Mesothelial cell of epicardium (in vitro differentiated cells): ENCODE measurements at regions not wholly inside any gene's neighbourhood (a gene's known extent, or its start where the extent isn't known, plus 50 kb on each side); places are given as distances from the start of the nearest gene placed in this dataset.

Experiments
- DNase-seq, 2 experiments: peaks; one replicate each; pipeline ENCODE4 v3.0.0; 2021; ENCODE audit warnings: low spot score in 2 of 2; ENCODE audit not compliant: unreplicated experiment in 2 of 2
- H3K27ac Mint-ChIP-seq: 2 replicates; pipeline ENCODE4 v1.8.0; 2021; ENCODE audit warnings: mixed read lengths
- H3K27me3 Mint-ChIP-seq: 2 replicates; pipeline ENCODE4 v1.8.0; 2021; ENCODE audit warnings: low read depth, mixed read lengths
- H3K36me3 Mint-ChIP-seq: 2 replicates; pipeline ENCODE4 v1.8.0; 2021; ENCODE audit warnings: mixed read lengths
- H3K4me1 Mint-ChIP-seq: 2 replicates; pipeline ENCODE4 v1.8.0; 2021; ENCODE audit warnings: mixed read lengths
- H3K4me3 Mint-ChIP-seq: 2 replicates; pipeline ENCODE4 v1.8.0; 2021; ENCODE audit warnings: mild to moderate bottlenecking, moderate library complexity, mixed read lengths
- H3K9me3 Mint-ChIP-seq: 2 replicates; pipeline ENCODE4 v1.8.0; 2021; ENCODE audit warnings: mixed read lengths
- CTCF ChIP-seq: fragments of 200-600 bp; sonication (generic); IDR thresholded peaks from one replicate; pipeline ENCODE4 v1.5.0; 2021; ENCODE audit warnings: antibody characterized with exemption; ENCODE audit not compliant: unreplicated experiment

- peaks cover 13% of the 10 kb centered on the region for H3K9me3 Mint-ChIP-seq
- no peak overlapping the region for H3K27ac Mint-ChIP-seq
- peaks cover 34% of the 10 kb centered on the region for H3K4me1 Mint-ChIP-seq
- no peak for DNase-seq
- H3K4me3 Mint-ChIP-seq = no peak overlapping the region
- no peak for TF ChIP-seq CTCF
- H3K36me3 Mint-ChIP-seq = no peaks in the 10 kb centered on the region
- H3K27me3 Mint-ChIP-seq = no peaks in the 10 kb centered on the region
These were observed 234.4 kb downstream of the SEC23A start for GRCh38 chr14:38868399-38869290.

GRCh38 chr14:38867561-38868150, 235.4 kb downstream of the SEC23A start:
- Mint-ChIP-seq H3K4me1 (peaks cover 34% of the 10 kb centered on the region), H3K36me3 (no peaks in the 10 kb centered on the region), H3K27me3 (no peaks in the 10 kb centered on the region), H3K4me3 (no peak overlapping the region), H3K27ac (no peak overlapping the region), H3K9me3 (peaks cover 13% of the 10 kb centered on the region)
- peak; percentile 37 to 68 for DNase-seq
- peak; percentile 72 for TF ChIP-seq CTCF

DNA sequence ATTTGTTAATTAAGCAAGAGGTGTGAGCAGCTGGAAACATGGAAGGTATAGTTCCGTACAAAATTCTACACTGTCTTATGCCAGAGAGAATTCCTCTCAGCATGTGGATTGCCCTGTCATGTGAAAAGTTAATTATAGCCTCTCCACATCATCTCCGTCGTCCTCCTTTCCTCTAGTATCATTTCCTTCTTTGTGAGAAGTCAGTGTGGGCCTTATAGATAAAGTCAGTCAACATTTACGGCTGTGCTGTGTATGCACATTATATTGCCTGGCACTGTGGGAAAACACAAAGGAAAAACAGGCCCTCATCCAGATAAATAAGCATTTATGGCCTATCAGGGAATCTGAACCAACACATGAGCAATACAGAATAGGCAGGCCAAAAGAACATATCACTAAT, 236.6 kb downstream of the SEC23A start:
- DNase-seq = no peak
- Mint-ChIP-seq H3K36me3 (no peaks in the 10 kb centered on the region), H3K9me3 (peaks cover 15% of the 10 kb centered on the region), H3K27ac (no peak overlapping the region), H3K27me3 (no peaks in the 10 kb centered on the region), H3K4me3 (no peak overlapping the region), H3K4me1 (peaks cover 30% of the 10 kb centered on the region)
- no peak for TF ChIP-seq CTCF

GRCh38 chr14:38862366-38862765, 240.7 kb downstream of the SEC23A start:
- peaks cover 39% of the 10 kb centered on the region for H3K9me3 Mint-ChIP-seq
- H3K27ac Mint-ChIP-seq = no peak overlapping the region
- peaks cover 4% of the 10 kb centered on the region for H3K4me1 Mint-ChIP-seq
- TF ChIP-seq CTCF = no peak
- no peak for DNase-seq
- H3K27me3 Mint-ChIP-seq = no peaks in the 10 kb centered on the region
- peaks cover 2% of the 10 kb centered on the region for H3K36me3 Mint-ChIP-seq
- H3K4me3 Mint-ChIP-seq = no peak overlapping the region

DNA sequence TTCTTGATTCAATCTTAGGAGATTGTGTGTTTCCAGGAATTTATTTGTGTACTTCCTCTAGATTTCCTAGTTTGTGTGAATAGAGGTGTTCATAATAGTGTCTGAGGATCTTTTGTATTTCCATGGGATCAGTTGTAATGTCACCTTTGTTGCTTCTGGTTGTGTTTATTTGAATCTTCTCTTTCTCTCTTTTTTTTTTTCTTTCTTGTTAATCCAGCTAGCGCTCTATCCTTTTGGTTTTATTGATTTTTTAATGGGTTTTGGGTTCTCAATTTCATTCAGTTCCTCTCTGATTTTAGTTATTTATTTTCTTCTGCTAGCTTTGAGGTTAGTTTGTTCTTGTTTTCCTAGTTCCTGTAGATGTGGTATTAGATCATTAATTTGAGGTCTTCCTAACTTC, 242.5 kb downstream of the SEC23A start:
- no peaks in the 10 kb centered on the region for H3K27me3 Mint-ChIP-seq
- H3K27ac Mint-ChIP-seq = no peak overlapping the region
- no peak for DNase-seq
- H3K4me3 Mint-ChIP-seq = no peak overlapping the region
- H3K36me3 Mint-ChIP-seq = peaks cover 2% of the 10 kb centered on the region
- H3K4me1 Mint-ChIP-seq = no peaks in the 10 kb centered on the region
- peaks cover 41% of the 10 kb centered on the region for H3K9me3 Mint-ChIP-seq
- TF ChIP-seq CTCF = no peak
